Muscle of leg (tissue), 3 donors: ENCODE measurements at regions not wholly inside any gene's neighbourhood (a gene's known extent, or its start where the extent isn't known, plus 50 kb on each side); places are given as distances from the start of the nearest gene placed in this dataset.

Source experiments
- DNase-seq: peaks from one replicate; pipeline ENCODE4 v3.0.0; 2013
- H3K27ac ChIP-seq: one replicate; pipeline ENCODE4 v1.5.1; 2013; ENCODE audit warnings: mild to moderate bottlenecking, low read length, control low read depth
- H3K27me3 ChIP-seq: one replicate; pipeline ENCODE4 v1.6.1; 2013; ENCODE audit warnings: low read length; ENCODE audit not compliant: control insufficient read depth, insufficient read depth
- H3K36me3 ChIP-seq: one replicate; pipeline ENCODE4 v1.6.1; 2013; ENCODE audit warnings: low read length; ENCODE audit not compliant: control insufficient read depth, insufficient read depth
- H3K4me1 ChIP-seq: one replicate; pipeline ENCODE4 v1.6.1; 2013; ENCODE audit warnings: low read length; ENCODE audit not compliant: control insufficient read depth, insufficient read depth
- H3K4me3 ChIP-seq: one replicate; pipeline ENCODE4 v1.5.1; 2013; ENCODE audit warnings: low read length, control low read depth
- H3K9me3 ChIP-seq: replicated peaks from 2 replicates; pipeline ENCODE4 v1.6.1; 2013; ENCODE audit warnings: low read depth, low read length; ENCODE audit not compliant: control insufficient read depth
- WGBS: methylation state at CpG from one replicate; pipeline ENCODE4 v1.1.5; 2013; ENCODE audit warnings: missing lambda C conversion rate; ENCODE audit not compliant: insufficient coverage; 5-methylcytosine and 5-hydroxymethylcytosine counted together

GRCh38 chr1:217032715-217033367 is 309.6 kb upstream of the ESRRG start:
- no peak for DNase-seq
- Histone ChIP-seq H3K4me1 (peaks cover 6% of the 10 kb centered on the region), H3K27me3 (no peaks in the 10 kb centered on the region), H3K4me3 (no peak overlapping the region), H3K27ac (no peak overlapping the region), H3K36me3 (no peaks in the 10 kb centered on the region), H3K9me3 (no peaks in the 10 kb centered on the region)
- no CpG with 5 or more reads among the region's 4 CpGs for WGBS

- DNase-seq: peak; percentile 97
- Histone ChIP-seq H3K4me3 (no peak overlapping the region), H3K9me3 (no peaks in the 10 kb centered on the region), H3K4me1 (peaks cover 16% of the 10 kb centered on the region), H3K36me3 (no peaks in the 10 kb centered on the region), H3K27me3 (no peaks in the 10 kb centered on the region), H3K27ac (peak overlapping the region; percentile 60)
- WGBS: 52% methylated on average over 2 of the region's 13 CpGs
Observed at GRCh38 chr1:217029281-217030157, 306.3 kb upstream of the ESRRG start.

- Histone ChIP-seq H3K9me3 (no peaks in the 10 kb centered on the region), H3K27ac (no peak overlapping the region), H3K4me1 (peaks cover 17% of the 10 kb centered on the region), H3K36me3 (no peaks in the 10 kb centered on the region), H3K27me3 (no peaks in the 10 kb centered on the region), H3K4me3 (no peak overlapping the region)
- DNase-seq: no peak
- WGBS: 94% methylated on average over 2 of the region's 4 CpGs
Observed at GRCh38 chr1:217027403-217028080, 304.3 kb upstream of the ESRRG start.

- Histone ChIP-seq H3K36me3 (no peaks in the 10 kb centered on the region), H3K27ac (no peak overlapping the region), H3K4me1 (peaks cover 22% of the 10 kb centered on the region), H3K4me3 (no peak overlapping the region), H3K27me3 (no peaks in the 10 kb centered on the region), H3K9me3 (no peaks in the 10 kb centered on the region)
- no peak for DNase-seq
- WGBS: no CpG with 5 or more reads among the region's 2 CpGs
Observed at GRCh38 chr1:217026531-217026930, 303.3 kb upstream of the ESRRG start.

- H3K36me3 ChIP-seq: no peaks in the 10 kb centered on the region
- H3K27me3 ChIP-seq: no peaks in the 10 kb centered on the region
- H3K27ac ChIP-seq: no peak overlapping the region
- H3K4me1 ChIP-seq: peaks cover 28% of the 10 kb centered on the region
- peak; percentile 67 for DNase-seq
- H3K4me3 ChIP-seq: no peak overlapping the region
- H3K9me3 ChIP-seq: no peaks in the 10 kb centered on the region
Observed at GRCh38 chr1:217025381-217025780, 302.2 kb upstream of the ESRRG start.

GRCh38 chr1:217024911-217025310 is 301.7 kb upstream of the ESRRG start:
- DNase-seq: peak; percentile 68

GRCh38 chr1:217021956-217022355 is 298.7 kb upstream of the ESRRG start:
- WGBS: no CpG with 5 or more reads among the region's 2 CpGs
- H3K4me1 ChIP-seq: peaks cover 22% of the 10 kb centered on the region
- no peak overlapping the region for H3K27ac ChIP-seq
- H3K27me3 ChIP-seq: no peaks in the 10 kb centered on the region
- peak; percentile 83 for DNase-seq
- H3K4me3 ChIP-seq: no peak overlapping the region
- no peaks in the 10 kb centered on the region for H3K9me3 ChIP-seq
- no peaks in the 10 kb centered on the region for H3K36me3 ChIP-seq

More at GRCh38 chr1:217024911-217025310, 301.7 kb upstream of the ESRRG start:
- no CpG with 5 or more reads among the region's 4 CpGs for WGBS
- Histone ChIP-seq H3K36me3 (no peaks in the 10 kb centered on the region), H3K27me3 (no peaks in the 10 kb centered on the region), H3K27ac (peak overlapping the region; percentile 29), H3K4me3 (no peak overlapping the region), H3K9me3 (no peaks in the 10 kb centered on the region), H3K4me1 (peaks cover 26% of the 10 kb centered on the region)

- no CpG with 5 or more reads among the region's 2 CpGs for WGBS
- Histone ChIP-seq H3K36me3 (no peaks in the 10 kb centered on the region), H3K9me3 (no peaks in the 10 kb centered on the region), H3K4me3 (no peak overlapping the region), H3K27me3 (no peaks in the 10 kb centered on the region), H3K27ac (peak overlapping the region; percentile 31), H3K4me1 (peaks cover 22% of the 10 kb centered on the region)
- DNase-seq: no peak
Observed at GRCh38 chr1:217021400-217021799, 298.2 kb upstream of the ESRRG start.

GRCh38 chr1:217019475-217019874 is 296.2 kb upstream of the ESRRG start:
- H3K4me3 ChIP-seq: no peak overlapping the region
- H3K4me1 ChIP-seq: peaks cover 12% of the 10 kb centered on the region
- no peaks in the 10 kb centered on the region for H3K9me3 ChIP-seq
- H3K36me3 ChIP-seq: no peaks in the 10 kb centered on the region
- DNase-seq: no peak
- no CpG with 5 or more reads among the region's 2 CpGs for WGBS
- no peaks in the 10 kb centered on the region for H3K27me3 ChIP-seq
- no peak overlapping the region for H3K27ac ChIP-seq

- no peak overlapping the region for H3K27ac ChIP-seq
- no peak for DNase-seq
- H3K36me3 ChIP-seq: no peaks in the 10 kb centered on the region
- no peaks in the 10 kb centered on the region for H3K9me3 ChIP-seq
- H3K4me3 ChIP-seq: no peak overlapping the region
- WGBS: 67% methylated on average over 3 of the region's 3 CpGs
- H3K4me1 ChIP-seq: peaks cover 12% of the 10 kb centered on the region
- no peaks in the 10 kb centered on the region for H3K27me3 ChIP-seq
Observed at GRCh38 chr1:217018648-217019047, 295.4 kb upstream of the ESRRG start.
